H9 (cell line): ENCODE measurements at regions not wholly inside any gene's neighbourhood (a gene's known extent, or its start where the extent isn't known, plus 50 kb on each side); places are given as distances from the start of the nearest gene placed in this dataset.

Experiments used
- DNase-seq: peaks from one replicate; pipeline ENCODE4 v3.0.0-alpha.2; 2017
- H2AFZ ChIP-seq: one replicate; pipeline ENCODE4 v1.6.1; 2013; ENCODE audit warnings: mild to moderate bottlenecking, low read length, control low read depth, moderate library complexity
- H2AK5ac ChIP-seq: 2 replicates; pipeline ENCODE4 v1.6.1; 2013; ENCODE audit warnings: low read length, control low read depth, mixed read lengths; ENCODE audit not compliant: insufficient read length
- H2BK120ac ChIP-seq: one replicate; pipeline ENCODE4 v1.6.1; 2013; ENCODE audit warnings: low read depth, mild to moderate bottlenecking, low read length, control low read depth, inconsistent platforms; ENCODE audit not compliant: poor library complexity, severe bottlenecking
- H2BK12ac ChIP-seq: 2 replicates; pipeline ENCODE4 v1.6.1; 2013; ENCODE audit warnings: low read length, control low read depth, mixed read lengths, low read depth; ENCODE audit not compliant: insufficient read length
- H2BK15ac ChIP-seq: 2 replicates; pipeline ENCODE4 v1.6.1; 2013; ENCODE audit warnings: low read depth, low read length, control low read depth
- H2BK20ac ChIP-seq: one replicate; pipeline ENCODE4 v1.6.1; 2013; ENCODE audit warnings: low read depth, mild to moderate bottlenecking, low read length, control low read depth, inconsistent platforms; ENCODE audit not compliant: poor library complexity, severe bottlenecking
- H2BK5ac ChIP-seq: 2 replicates; pipeline ENCODE4 v1.6.1; 2013; ENCODE audit warnings: low read length, control low read depth, mixed read lengths; ENCODE audit not compliant: insufficient read length
- H3K14ac ChIP-seq: 2 replicates; pipeline ENCODE4 v1.6.1; 2013; ENCODE audit warnings: low read length, control low read depth; ENCODE audit not compliant: insufficient read depth
- H3K18ac ChIP-seq: 2 replicates; pipeline ENCODE4 v1.6.1; 2013; ENCODE audit warnings: low read depth, mild to moderate bottlenecking, mixed read lengths, low read length, control low read depth; ENCODE audit not compliant: insufficient read length
- H3K23ac ChIP-seq: 2 replicates; pipeline ENCODE4 v1.6.1; 2013; ENCODE audit warnings: low read length, control low read depth, mixed read lengths, low read depth; ENCODE audit not compliant: insufficient read length
- H3K23me2 ChIP-seq: 2 replicates; pipeline ENCODE4 v1.6.1; 2013; ENCODE audit warnings: low read depth, mild to moderate bottlenecking, mixed read lengths, low read length, control low read depth; ENCODE audit not compliant: insufficient read length, poor library complexity, severe bottlenecking
- H3K27ac ChIP-seq: 2 replicates; pipeline ENCODE4 v1.5.1; 2013; ENCODE audit warnings: low read length, control low read depth, mixed read lengths, low read depth; ENCODE audit not compliant: insufficient read length
- H3K27me3 ChIP-seq: 2 replicates; pipeline ENCODE4 v1.6.1; 2013; ENCODE audit warnings: low read length, control low read depth, inconsistent platforms; ENCODE audit not compliant: insufficient read depth
- H3K4ac ChIP-seq: 2 replicates; pipeline ENCODE4 v1.6.1; 2013; ENCODE audit warnings: low read depth, mild to moderate bottlenecking, control low read depth, inconsistent platforms, low read length, moderate library complexity
- H3K4me1 ChIP-seq: 2 replicates; pipeline ENCODE4 v1.6.1; 2013; ENCODE audit warnings: low read length, control low read depth, inconsistent platforms; ENCODE audit not compliant: insufficient read depth
- H3K4me2 ChIP-seq: 2 replicates; pipeline ENCODE4 v1.6.1; 2013; ENCODE audit warnings: low read length, control low read depth, mixed read lengths; ENCODE audit not compliant: insufficient read length, insufficient read depth
- H3K56ac ChIP-seq: 2 replicates; pipeline ENCODE4 v1.6.1; 2013; ENCODE audit warnings: low read depth, mild to moderate bottlenecking, mixed read lengths, low read length, control low read depth; ENCODE audit not compliant: insufficient read length
- H3K79me1 ChIP-seq: 2 replicates; pipeline ENCODE4 v1.6.1; 2013; ENCODE audit warnings: low read depth, mild to moderate bottlenecking, moderate library complexity, low read length, control low read depth, inconsistent platforms; ENCODE audit not compliant: insufficient read depth, poor library complexity, severe bottlenecking
- H3K79me2 ChIP-seq: 2 replicates; pipeline ENCODE4 v1.6.1; 2013; ENCODE audit warnings: low read length, control low read depth, inconsistent platforms; ENCODE audit not compliant: insufficient read depth
- H3K9ac ChIP-seq: 2 replicates; pipeline ENCODE4 v1.6.1; 2013; ENCODE audit warnings: low read length, control low read depth, mixed read lengths; ENCODE audit not compliant: insufficient read length; ENCODE audit errors: extremely low read depth
- H3K9me3 ChIP-seq: one replicate; pipeline ENCODE4 v1.6.1; 2013; ENCODE audit warnings: low read depth, low read length, inconsistent platforms; ENCODE audit not compliant: control insufficient read depth
- H3T11ph ChIP-seq: one replicate; pipeline ENCODE4 v1.6.1; 2013; ENCODE audit warnings: mild to moderate bottlenecking, low read length, control low read depth, inconsistent platforms
- H4K20me1 ChIP-seq: one replicate; pipeline ENCODE4 v1.6.1; 2013; ENCODE audit not compliant: control insufficient read depth, insufficient read length, insufficient read depth
- H4K5ac ChIP-seq: 2 replicates; pipeline ENCODE4 v1.6.1; 2013; ENCODE audit warnings: low read depth, mild to moderate bottlenecking, mixed read lengths, low read length, control low read depth; ENCODE audit not compliant: insufficient read length
- H4K8ac ChIP-seq: replicated peaks from 2 replicates; pipeline ENCODE4 v1.6.1; 2013; ENCODE audit warnings: low read length, control low read depth, mixed read lengths, low read depth; ENCODE audit not compliant: insufficient read length
- H4K91ac ChIP-seq: 2 replicates; pipeline ENCODE4 v1.6.1; 2013; ENCODE audit warnings: low read depth, mild to moderate bottlenecking, moderate library complexity, mixed read lengths, low read length, control low read depth; ENCODE audit not compliant: insufficient read length
- H3K27ac Mint-ChIP-seq, 3 experiments: 2 replicates in 2 of 3; 3 replicates in 1 of 3; pipeline ENCODE4 v1.8.0; 2020 to 2021; ENCODE audit warnings: mixed read lengths in 3 of 3, mild to moderate bottlenecking in 1 of 3, moderate library complexity in 1 of 3
- H3K27me3 Mint-ChIP-seq: 2 replicates; pipeline ENCODE4 v1.8.0; 2021; ENCODE audit warnings: low read depth, mild to moderate bottlenecking, moderate library complexity, mixed read lengths
- H3K36me3 Mint-ChIP-seq, 3 experiments: 2 replicates in 2 of 3; 3 replicates in 1 of 3; pipeline ENCODE4 v1.8.0; 2020 to 2021; ENCODE audit warnings: low read depth in 3 of 3, mixed read lengths in 3 of 3; ENCODE audit not compliant: insufficient read depth in 1 of 3
- H3K4me1 Mint-ChIP-seq, 2 experiments: 2 replicates each; pipeline ENCODE4 v1.8.0; 2020; ENCODE audit warnings: mixed read lengths in 2 of 2
- H3K4me3 Mint-ChIP-seq, 2 experiments: 2 replicates in 1 of 2; 3 replicates in 1 of 2; pipeline ENCODE4 v1.8.0; 2020 to 2021; ENCODE audit warnings: mild to moderate bottlenecking in 2 of 2, mixed read lengths in 2 of 2, moderate library complexity in 1 of 2
- H3K9me3 Mint-ChIP-seq, 2 experiments: 2 replicates in 1 of 2; 3 replicates in 1 of 2; pipeline ENCODE4 v1.8.0; 2020; ENCODE audit warnings: mild to moderate bottlenecking in 2 of 2, mixed read lengths in 2 of 2, moderate library complexity in 1 of 2
- CTCF ChIP-seq: fragments of 200-600 bp; sonication (generic); conservative IDR thresholded peaks from 3 replicates; pipeline ENCODE4 v1.8.0; 2021; ENCODE audit warnings: antibody characterized with exemption, mild to moderate bottlenecking
- WGBS: extraction: QIAGEN DNeasy Blood & Tissue Kit; methylation state at CpG from one replicate; pipeline ENCODE4 v1.1.7; 2013; ENCODE audit warnings: missing lambda C conversion rate, low lambda C conversion rate, mixed read lengths; ENCODE audit not compliant: insufficient read length; ENCODE audit errors: extremely low coverage; 5-methylcytosine and 5-hydroxymethylcytosine counted together

- H3K79me1 ChIP-seq = no peaks in the 10 kb centered on the region
- no peak for DNase-seq
- H2BK20ac ChIP-seq = no peak overlapping the region
- no peaks in the 10 kb centered on the region for H3K9me3 ChIP-seq
- no peak overlapping the region for H3K4me2 ChIP-seq
- H3K9ac ChIP-seq = no peak overlapping the region
- Mint-ChIP-seq H3K27me3 (no peaks in the 10 kb centered on the region), H3K27ac (no peak overlapping the region), H3K9me3 (peaks cover 4 to 6% of the 10 kb centered on the region in 2 experiments), H3K4me1 (peaks cover 2 to 3% of the 10 kb centered on the region in 2 experiments; a peak in 3 of 4 replicates), H3K36me3 (no peaks in the 10 kb centered on the region), H3K4me3 (no peak overlapping the region)
- H4K5ac ChIP-seq = no peak overlapping the region
- no peaks in the 10 kb centered on the region for H3K79me2 ChIP-seq
- no peak for TF ChIP-seq CTCF
- H2BK15ac ChIP-seq = no peak overlapping the region
- no peak overlapping the region for H3K18ac ChIP-seq
- H2BK12ac ChIP-seq = no peak overlapping the region
- H2BK5ac ChIP-seq = no peak overlapping the region
- H3K56ac ChIP-seq = no peak overlapping the region
- H3K27ac ChIP-seq = no peak overlapping the region
- H2BK120ac ChIP-seq = no peak overlapping the region
- no peak overlapping the region for H2AK5ac ChIP-seq
- H2AFZ ChIP-seq = no peak overlapping the region
- H3T11ph ChIP-seq = no peak overlapping the region
- WGBS = no CpG with 5 or more reads among the region's 3 CpGs
- no peak overlapping the region for H4K91ac ChIP-seq
- no peak overlapping the region for H4K8ac ChIP-seq
- no peak overlapping the region for H3K14ac ChIP-seq
- no peaks in the 10 kb centered on the region for H3K27me3 ChIP-seq
- H3K23ac ChIP-seq = no peak overlapping the region
- H3K4ac ChIP-seq = no peak overlapping the region
- H3K4me1 ChIP-seq = no peaks in the 10 kb centered on the region
- no peaks in the 10 kb centered on the region for H4K20me1 ChIP-seq
- H3K23me2 ChIP-seq = no peaks in the 10 kb centered on the region
These were observed 147.0 kb upstream of the LEF1 start for GRCh38 chr4:108315694-108316093.
